T-helper 2 cell (primary cell): ENCODE measurements at regions not wholly inside any gene's neighbourhood (a gene's known extent, or its start where the extent isn't known, plus 50 kb on each side); places are given as distances from the start of the nearest gene placed in this dataset.
"Not testable (repeated sequence)": the region's sequence is repeated elsewhere in the genome, so short reads cannot be mapped to it uniquely, and the experiment has no call there.

Experiments
- DNase-seq, 5 experiments: peaks; one replicate each; pipeline versions ENCODE4 v3.0.0 to v3.0.0-alpha.2; 2012 to 2022

- DNase-seq: no peak
Measured at GRCh38 chr22:33139937-33140336, 81.8 kb upstream of the SYN3 start.

GRCh38 chr22:33138333-33138732 is 80.2 kb upstream of the SYN3 start:
- not testable (repeated sequence) for DNase-seq

- DNase-seq: no peak
Measured at GRCh38 chr22:33130473-33130872, 72.3 kb upstream of the SYN3 start.

GRCh38 chr22:33129621-33130020 is 71.4 kb upstream of the SYN3 start:
- DNase-seq: no peak

GRCh38 chr22:33126881-33127280 is 68.7 kb upstream of the SYN3 start:
- DNase-seq: no peak

GRCh38 chr22:33124471-33124870 is 66.3 kb upstream of the SYN3 start:
- no peak for DNase-seq

- peak in 1 of 5 experiments; percentile 6 for DNase-seq
Measured at GRCh38 chr22:33122439-33122838, 64.3 kb upstream of the SYN3 start.

GRCh38 chr22:33119044-33119443 is 60.9 kb upstream of the SYN3 start:
- DNase-seq: no peak

GRCh38 chr22:33117821-33118220 is 59.6 kb upstream of the SYN3 start:
- no peak for DNase-seq

- no peak for DNase-seq
Measured at GRCh38 chr22:33116841-33117547, 58.8 kb upstream of the SYN3 start.

- no peak for DNase-seq
Measured at GRCh38 chr22:33114565-33114964, 56.4 kb upstream of the SYN3 start.

GRCh38 chr22:33112580-33112979 is 54.4 kb upstream of the SYN3 start:
- no peak for DNase-seq

- no peak for DNase-seq
Measured at GRCh38 chr22:33111491-33111890, 53.3 kb upstream of the SYN3 start.

- no peak for DNase-seq
Measured at GRCh38 chr22:33110562-33111163, 52.5 kb upstream of the SYN3 start.

- no peak for DNase-seq
Measured at GRCh38 chr22:33109514-33110430, 51.6 kb upstream of the SYN3 start.

- no peak for DNase-seq
Measured at GRCh38 chr22:33108037-33108436, 49.9 kb upstream of the SYN3 start.
